ENCODE measurements at regions not wholly inside any gene's neighbourhood (a gene's known extent, or its start where the extent isn't known, plus 50 kb on each side); places are given as distances from the start of the nearest gene placed in this dataset.
"Not testable (repeated sequence)": the region's sequence is repeated elsewhere in the genome, so short reads cannot be mapped to it uniquely, and the experiment has no call there.

GRCh38 chr18:30175621-30176225, 866.8 kb downstream of the DSC3 start:
- DNase-seq (ENCODE audit: low spot score), result no peak

- DNase-seq (ENCODE audit: low spot score), result no peak
These were observed 867.4 kb downstream of the DSC3 start for GRCh38 chr18:30175061-30175574.

GRCh38 chr18:30163573-30163972, 879.0 kb downstream of the DSC3 start:
- no peak for DNase-seq (ENCODE audit: low spot score)

GRCh38 chr18:30160124-30160523, 882.4 kb downstream of the DSC3 start:
- DNase-seq (ENCODE audit: low spot score), result no peak

- DNase-seq (ENCODE audit: low spot score), result no peak
These were observed 891.8 kb downstream of the DSC3 start for GRCh38 chr18:30150586-30151250.

- no peak for DNase-seq (ENCODE audit: low spot score)
These were observed 893.0 kb downstream of the DSC3 start for GRCh38 chr18:30149585-30149984.

- no peak for DNase-seq (ENCODE audit: low spot score)
These were observed 899.7 kb downstream of the DSC3 start for GRCh38 chr18:30142870-30143269.

GRCh38 chr18:30142248-30142647, 900.3 kb downstream of the DSC3 start:
- no peak for DNase-seq (ENCODE audit: low spot score)

GRCh38 chr18:30141506-30141905, 901.0 kb downstream of the DSC3 start:
- not testable (repeated sequence) for DNase-seq (ENCODE audit: low spot score)

GRCh38 chr18:30139631-30140287, 902.8 kb downstream of the DSC3 start:
- no peak for DNase-seq (ENCODE audit: low spot score)

- DNase-seq (ENCODE audit: low spot score), result no peak
These were observed 906.6 kb downstream of the DSC3 start for GRCh38 chr18:30135938-30136337.

- no peak for DNase-seq (ENCODE audit: low spot score)
These were observed 908.5 kb downstream of the DSC3 start for GRCh38 chr18:30134020-30134419.

- no peak for DNase-seq (ENCODE audit: low spot score)
These were observed 909.6 kb downstream of the DSC3 start for GRCh38 chr18:30132959-30133358.

GRCh38 chr18:30121397-30121796, 921.1 kb downstream of the DSC3 start:
- no peak for DNase-seq (ENCODE audit: low spot score)

- no peak for DNase-seq (ENCODE audit: low spot score)
These were observed 929.1 kb downstream of the DSC3 start for GRCh38 chr18:30113454-30113853.

GRCh38 chr18:30106356-30106755, 936.2 kb downstream of the DSC3 start:
- no peak for DNase-seq (ENCODE audit: low spot score)

- DNase-seq (ENCODE audit: low spot score), result no peak
These were observed 938.7 kb downstream of the DSC3 start for GRCh38 chr18:30103881-30104280.

- DNase-seq (ENCODE audit: low spot score), result no peak
These were observed 945.7 kb downstream of the DSC3 start for GRCh38 chr18:30096796-30097195.

GRCh38 chr18:30094556-30094955, 948.0 kb downstream of the DSC3 start:
- DNase-seq (ENCODE audit: low spot score), result no peak

GRCh38 chr18:30093376-30093775, 949.2 kb downstream of the DSC3 start:
- no peak for DNase-seq (ENCODE audit: low spot score)

- DNase-seq (ENCODE audit: low spot score), result no peak
These were observed 954.1 kb downstream of the DSC3 start for GRCh38 chr18:30088238-30089015.

GRCh38 chr18:30086351-30086750, 956.2 kb downstream of the DSC3 start:
- no peak for DNase-seq (ENCODE audit: low spot score)
